Liver (tissue), 3 donors: ENCODE measurements at regions not wholly inside any gene's neighbourhood (a gene's known extent, or its start where the extent isn't known, plus 50 kb on each side); places are given as distances from the start of the nearest gene placed in this dataset.

Experiments used
- EGR1 ChIP-seq, 2 donors: IDR thresholded peaks; 2 replicates each; pipeline ENCODE4 v1.6.1; 2016 to 2018; ENCODE audit warnings: antibody characterized with exemption in 2 of 2, low read depth in 2 of 2
- GABPA ChIP-seq, 2 donors: IDR thresholded peaks in 1 of 2; conservative IDR thresholded peaks in 1 of 2; 2 replicates each; pipeline ENCODE4 v1.6.1; 2016; ENCODE audit warnings: antibody characterized with exemption in 2 of 2, mild to moderate bottlenecking in 1 of 2, moderate library complexity in 1 of 2
- HNF4A ChIP-seq, 2 donors: conservative IDR thresholded peaks; 2 replicates each; pipeline ENCODE4 v1.6.1; 2016; ENCODE audit warnings: antibody characterized with exemption in 2 of 2, mild to moderate bottlenecking in 2 of 2
- HNF4G ChIP-seq: IDR thresholded peaks from 2 replicates; pipeline ENCODE4 v1.6.1; 2016; ENCODE audit warnings: antibody characterized with exemption
- JUND ChIP-seq, 2 donors: IDR thresholded peaks; 2 replicates each; pipeline ENCODE4 v1.6.1; 2016; ENCODE audit warnings: antibody characterized with exemption in 2 of 2
- RAD21 ChIP-seq, 2 donors: IDR thresholded peaks; 2 replicates each; pipeline ENCODE4 v1.6.1; 2016; ENCODE audit warnings: antibody characterized with exemption in 2 of 2, mild to moderate bottlenecking in 2 of 2
- RXRA ChIP-seq, 2 donors: IDR thresholded peaks; 2 replicates each; pipeline ENCODE4 v1.6.1; 2017 to 2018; ENCODE audit warnings: antibody characterized with exemption in 2 of 2, mild to moderate bottlenecking in 1 of 2
- SP1 ChIP-seq: IDR thresholded peaks from 2 replicates; pipeline ENCODE4 v1.6.1; 2018; ENCODE audit warnings: antibody characterized with exemption, mild to moderate bottlenecking
- TAF1 ChIP-seq: conservative IDR thresholded peaks from 2 replicates; pipeline ENCODE4 v1.6.1; 2016; ENCODE audit warnings: antibody characterized with exemption, mild to moderate bottlenecking
- YY1 ChIP-seq: IDR thresholded peaks from 2 replicates; pipeline ENCODE4 v1.6.1; 2016; ENCODE audit warnings: antibody characterized with exemption, mild to moderate bottlenecking
- TF ChIP-seq, protein P1 (sequence below): fragments of 150-350 bp; IDR thresholded peaks from 2 replicates; pipeline ENCODE4 v1.5.1; 2017; ENCODE audit warnings: improper control_type of control experiment, low read depth, low read length; ENCODE audit not compliant: missing input control
- TF ChIP-seq, protein P2 (sequence below): IDR thresholded peaks from 2 replicates; pipeline ENCODE4 v1.6.1; 2016; ENCODE audit warnings: antibody characterized with exemption, mild to moderate bottlenecking
- TF ChIP-seq, protein P3 (sequence below): IDR thresholded peaks from 2 replicates; pipeline ENCODE4 v1.6.1; 2016; ENCODE audit warnings: antibody characterized with exemption
- TF ChIP-seq, protein P4 (sequence below): IDR thresholded peaks from 2 replicates; pipeline ENCODE4 v1.6.1; 2016; ENCODE audit warnings: antibody characterized with exemption
- donor health status: healthy.
- donor health status: healthy.

DNA sequence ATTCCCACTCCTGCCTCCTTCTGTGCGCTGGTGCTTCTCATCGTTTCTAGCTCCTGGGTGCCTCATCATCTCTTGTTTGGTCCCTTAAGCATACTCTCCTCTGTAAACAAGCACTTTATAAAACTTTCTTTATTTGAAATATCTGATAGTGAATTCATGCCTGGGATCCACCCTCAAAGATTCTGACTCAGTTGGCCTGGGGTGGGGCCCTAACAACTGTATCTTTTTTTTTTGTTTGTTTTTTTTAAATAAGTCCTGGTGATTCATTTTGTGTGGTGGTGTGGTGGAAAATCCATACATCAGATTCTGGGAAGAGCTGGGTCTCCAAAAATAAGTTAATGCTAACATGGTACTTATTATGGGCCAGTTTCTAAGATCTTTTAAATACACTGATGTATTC is 678.3 kb downstream of the TOX3 start:
- no peak for TF ChIP-seq TAF1
- TF ChIP-seq, protein P1, sequence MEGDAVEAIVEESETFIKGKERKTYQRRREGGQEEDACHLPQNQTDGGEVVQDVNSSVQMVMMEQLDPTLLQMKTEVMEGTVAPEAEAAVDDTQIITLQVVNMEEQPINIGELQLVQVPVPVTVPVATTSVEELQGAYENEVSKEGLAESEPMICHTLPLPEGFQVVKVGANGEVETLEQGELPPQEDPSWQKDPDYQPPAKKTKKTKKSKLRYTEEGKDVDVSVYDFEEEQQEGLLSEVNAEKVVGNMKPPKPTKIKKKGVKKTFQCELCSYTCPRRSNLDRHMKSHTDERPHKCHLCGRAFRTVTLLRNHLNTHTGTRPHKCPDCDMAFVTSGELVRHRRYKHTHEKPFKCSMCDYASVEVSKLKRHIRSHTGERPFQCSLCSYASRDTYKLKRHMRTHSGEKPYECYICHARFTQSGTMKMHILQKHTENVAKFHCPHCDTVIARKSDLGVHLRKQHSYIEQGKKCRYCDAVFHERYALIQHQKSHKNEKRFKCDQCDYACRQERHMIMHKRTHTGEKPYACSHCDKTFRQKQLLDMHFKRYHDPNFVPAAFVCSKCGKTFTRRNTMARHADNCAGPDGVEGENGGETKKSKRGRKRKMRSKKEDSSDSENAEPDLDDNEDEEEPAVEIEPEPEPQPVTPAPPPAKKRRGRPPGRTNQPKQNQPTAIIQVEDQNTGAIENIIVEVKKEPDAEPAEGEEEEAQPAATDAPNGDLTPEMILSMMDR = no peak
- TF ChIP-seq RAD21 (IDR thresholded peaks at IDR 0.05) = no peak
- TF ChIP-seq, protein P2, sequence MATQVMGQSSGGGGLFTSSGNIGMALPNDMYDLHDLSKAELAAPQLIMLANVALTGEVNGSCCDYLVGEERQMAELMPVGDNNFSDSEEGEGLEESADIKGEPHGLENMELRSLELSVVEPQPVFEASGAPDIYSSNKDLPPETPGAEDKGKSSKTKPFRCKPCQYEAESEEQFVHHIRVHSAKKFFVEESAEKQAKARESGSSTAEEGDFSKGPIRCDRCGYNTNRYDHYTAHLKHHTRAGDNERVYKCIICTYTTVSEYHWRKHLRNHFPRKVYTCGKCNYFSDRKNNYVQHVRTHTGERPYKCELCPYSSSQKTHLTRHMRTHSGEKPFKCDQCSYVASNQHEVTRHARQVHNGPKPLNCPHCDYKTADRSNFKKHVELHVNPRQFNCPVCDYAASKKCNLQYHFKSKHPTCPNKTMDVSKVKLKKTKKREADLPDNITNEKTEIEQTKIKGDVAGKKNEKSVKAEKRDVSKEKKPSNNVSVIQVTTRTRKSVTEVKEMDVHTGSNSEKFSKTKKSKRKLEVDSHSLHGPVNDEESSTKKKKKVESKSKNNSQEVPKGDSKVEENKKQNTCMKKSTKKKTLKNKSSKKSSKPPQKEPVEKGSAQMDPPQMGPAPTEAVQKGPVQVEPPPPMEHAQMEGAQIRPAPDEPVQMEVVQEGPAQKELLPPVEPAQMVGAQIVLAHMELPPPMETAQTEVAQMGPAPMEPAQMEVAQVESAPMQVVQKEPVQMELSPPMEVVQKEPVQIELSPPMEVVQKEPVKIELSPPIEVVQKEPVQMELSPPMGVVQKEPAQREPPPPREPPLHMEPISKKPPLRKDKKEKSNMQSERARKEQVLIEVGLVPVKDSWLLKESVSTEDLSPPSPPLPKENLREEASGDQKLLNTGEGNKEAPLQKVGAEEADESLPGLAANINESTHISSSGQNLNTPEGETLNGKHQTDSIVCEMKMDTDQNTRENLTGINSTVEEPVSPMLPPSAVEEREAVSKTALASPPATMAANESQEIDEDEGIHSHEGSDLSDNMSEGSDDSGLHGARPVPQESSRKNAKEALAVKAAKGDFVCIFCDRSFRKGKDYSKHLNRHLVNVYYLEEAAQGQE = no peak
- no peak for TF ChIP-seq HNF4A (conservative IDR thresholded peaks at IDR 0.05)
- no peak for TF ChIP-seq RXRA (IDR thresholded peaks at IDR 0.05)
- TF ChIP-seq, protein P3, sequence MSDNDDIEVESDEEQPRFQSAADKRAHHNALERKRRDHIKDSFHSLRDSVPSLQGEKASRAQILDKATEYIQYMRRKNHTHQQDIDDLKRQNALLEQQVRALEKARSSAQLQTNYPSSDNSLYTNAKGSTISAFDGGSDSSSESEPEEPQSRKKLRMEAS = no peak
- TF ChIP-seq, protein P4, sequence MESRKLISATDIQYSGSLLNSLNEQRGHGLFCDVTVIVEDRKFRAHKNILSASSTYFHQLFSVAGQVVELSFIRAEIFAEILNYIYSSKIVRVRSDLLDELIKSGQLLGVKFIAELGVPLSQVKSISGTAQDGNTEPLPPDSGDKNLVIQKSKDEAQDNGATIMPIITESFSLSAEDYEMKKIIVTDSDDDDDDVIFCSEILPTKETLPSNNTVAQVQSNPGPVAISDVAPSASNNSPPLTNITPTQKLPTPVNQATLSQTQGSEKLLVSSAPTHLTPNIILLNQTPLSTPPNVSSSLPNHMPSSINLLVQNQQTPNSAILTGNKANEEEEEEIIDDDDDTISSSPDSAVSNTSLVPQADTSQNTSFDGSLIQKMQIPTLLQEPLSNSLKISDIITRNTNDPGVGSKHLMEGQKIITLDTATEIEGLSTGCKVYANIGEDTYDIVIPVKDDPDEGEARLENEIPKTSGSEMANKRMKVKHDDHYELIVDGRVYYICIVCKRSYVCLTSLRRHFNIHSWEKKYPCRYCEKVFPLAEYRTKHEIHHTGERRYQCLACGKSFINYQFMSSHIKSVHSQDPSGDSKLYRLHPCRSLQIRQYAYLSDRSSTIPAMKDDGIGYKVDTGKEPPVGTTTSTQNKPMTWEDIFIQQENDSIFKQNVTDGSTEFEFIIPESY = no peak
- TF ChIP-seq SP1 = no peak
- no peak for TF ChIP-seq HNF4G
- TF ChIP-seq GABPA (IDR thresholded peaks at IDR 0.05 in 1 of 2, conservative IDR thresholded peaks at IDR 0.05 in 1 of 2) = no peak
- no peak for TF ChIP-seq YY1
- TF ChIP-seq EGR1 (IDR thresholded peaks at IDR 0.05; ENCODE audit: low read depth in 2 of 2) = no peak
- TF ChIP-seq JUND (IDR thresholded peaks at IDR 0.05) = no peak
